ENCODE measurements at regions not wholly inside any gene's neighbourhood (a gene's known extent, or its start where the extent isn't known, plus 50 kb on each side); places are given as distances from the start of the nearest gene placed in this dataset.

- peak in 1 of 3 experiments; percentile 3 for DNase-seq (ENCODE audit: low read depth in 3 of 3)
Observed at GRCh38 chr20:52783769-52784168, 188.4 kb upstream of the TSHZ2 start.

GRCh38 chr20:52780462-52780861 lies 191.7 kb upstream of the TSHZ2 start:
- no peak for DNase-seq (ENCODE audit: low read depth in 3 of 3)

GRCh38 chr20:52779125-52779524 lies 193.0 kb upstream of the TSHZ2 start:
- DNase-seq (ENCODE audit: low read depth in 3 of 3): no peak

- DNase-seq (ENCODE audit: low read depth in 3 of 3): no peak
Observed at GRCh38 chr20:52777171-52777570, 195.0 kb upstream of the TSHZ2 start.

- DNase-seq (ENCODE audit: low read depth in 3 of 3): no peak
Observed at GRCh38 chr20:52775786-52776185, 196.4 kb upstream of the TSHZ2 start.

GRCh38 chr20:52768694-52769093 lies 203.5 kb upstream of the TSHZ2 start:
- DNase-seq (ENCODE audit: low read depth in 3 of 3): no peak

GRCh38 chr20:52766645-52767435 lies 205.3 kb upstream of the TSHZ2 start:
- no peak for DNase-seq (ENCODE audit: low read depth in 3 of 3)

- DNase-seq (ENCODE audit: low read depth in 3 of 3): no peak
Observed at GRCh38 chr20:52763321-52763853, 208.8 kb upstream of the TSHZ2 start.

GRCh38 chr20:52761867-52762266 lies 210.3 kb upstream of the TSHZ2 start:
- no peak for DNase-seq (ENCODE audit: low read depth in 3 of 3)

- DNase-seq (ENCODE audit: low read depth in 3 of 3): no peak
Observed at GRCh38 chr20:52760791-52761190, 211.4 kb upstream of the TSHZ2 start.

GRCh38 chr20:52757411-52757810 lies 214.7 kb upstream of the TSHZ2 start:
- DNase-seq (ENCODE audit: low read depth in 3 of 3): no peak

GRCh38 chr20:52755744-52756143 lies 216.4 kb upstream of the TSHZ2 start:
- DNase-seq (ENCODE audit: low read depth in 3 of 3): no peak

- DNase-seq (ENCODE audit: low read depth in 3 of 3): no peak
Observed at GRCh38 chr20:52754366-52754765, 217.8 kb upstream of the TSHZ2 start.

GRCh38 chr20:52752023-52752422 lies 220.1 kb upstream of the TSHZ2 start:
- DNase-seq (ENCODE audit: low read depth in 3 of 3): no peak

- no peak for DNase-seq (ENCODE audit: low read depth in 3 of 3)
Observed at GRCh38 chr20:52751571-52751970, 220.6 kb upstream of the TSHZ2 start.

GRCh38 chr20:52749938-52750337 lies 222.2 kb upstream of the TSHZ2 start:
- DNase-seq (ENCODE audit: low read depth in 3 of 3): no peak

GRCh38 chr20:52748990-52749389 lies 223.2 kb upstream of the TSHZ2 start:
- DNase-seq (ENCODE audit: low read depth in 3 of 3): no peak

GRCh38 chr20:52748285-52748932 lies 223.7 kb upstream of the TSHZ2 start:
- DNase-seq (ENCODE audit: low read depth in 3 of 3): no peak

- DNase-seq (ENCODE audit: low read depth in 3 of 3): no peak
Observed at GRCh38 chr20:52747845-52748284, 224.3 kb upstream of the TSHZ2 start.

- no peak for DNase-seq (ENCODE audit: low read depth in 3 of 3)
Observed at GRCh38 chr20:52746770-52747169, 225.4 kb upstream of the TSHZ2 start.

GRCh38 chr20:52746190-52746589 lies 226.0 kb upstream of the TSHZ2 start:
- no peak for DNase-seq (ENCODE audit: low read depth in 3 of 3)

GRCh38 chr20:52744441-52744840 lies 227.7 kb upstream of the TSHZ2 start:
- no peak for DNase-seq (ENCODE audit: low read depth in 3 of 3)

- DNase-seq (ENCODE audit: low read depth in 3 of 3): no peak
Observed at GRCh38 chr20:52738081-52738480, 234.1 kb upstream of the TSHZ2 start.

All from stimulated activated CD4-positive, alpha-beta T cell treated with anti-CD3 and anti-CD28 coated beads, TNF-alpha, amount 100 ng/mL, for 4 hours (primary cell).